GM19452 (cell line): ENCODE measurements at regions not wholly inside any gene's neighbourhood (a gene's known extent, or its start where the extent isn't known, plus 50 kb on each side); places are given as distances from the start of the nearest gene placed in this dataset.

ENCODE experiments used
- ATAC-seq: cut with Tn5 transposase; IDR thresholded peaks from one replicate; pipeline ENCODE4 v1.9.1; 2021; ENCODE audit not compliant: unreplicated experiment

GRCh38 chr21:16342932-16343331 lies 613.1 kb downstream of the USP25 start:
- no peak for ATAC-seq

- ATAC-seq: no peak
Measured at GRCh38 chr21:16343776-16344175, 614.0 kb downstream of the USP25 start.

- no peak for ATAC-seq
Measured at GRCh38 chr21:16345757-16346156, 616.0 kb downstream of the USP25 start.

- ATAC-seq: no peak
Measured at GRCh38 chr21:16347223-16347622, 617.4 kb downstream of the USP25 start.

GRCh38 chr21:16353764-16354163 lies 624.0 kb downstream of the USP25 start:
- ATAC-seq: no peak

- ATAC-seq: no peak
Measured at GRCh38 chr21:16357994-16358393, 628.2 kb downstream of the USP25 start.

- no peak for ATAC-seq
Measured at GRCh38 chr21:16358784-16359183, 629.0 kb downstream of the USP25 start.

- no peak for ATAC-seq
Measured at GRCh38 chr21:16363100-16363499, 633.3 kb downstream of the USP25 start.

- ATAC-seq: no peak
Measured at GRCh38 chr21:16363518-16363917, 633.7 kb downstream of the USP25 start.

GRCh38 chr21:16366207-16366606 lies 636.4 kb downstream of the USP25 start:
- ATAC-seq: no peak

- ATAC-seq: no peak
Measured at GRCh38 chr21:16367079-16367478, 637.3 kb downstream of the USP25 start.

GRCh38 chr21:16370186-16370585 lies 640.4 kb downstream of the USP25 start:
- ATAC-seq: no peak

GRCh38 chr21:16372586-16372985 lies 642.8 kb downstream of the USP25 start:
- ATAC-seq: no peak

GRCh38 chr21:16376673-16377072 lies 646.9 kb downstream of the USP25 start:
- ATAC-seq: no peak

- no peak for ATAC-seq
Measured at GRCh38 chr21:16377120-16377658, 647.4 kb downstream of the USP25 start.

- no peak for ATAC-seq
Measured at GRCh38 chr21:16377857-16378256, 648.1 kb downstream of the USP25 start.

- ATAC-seq: no peak
Measured at GRCh38 chr21:16378525-16378924, 648.7 kb downstream of the USP25 start.

GRCh38 chr21:16388291-16388690 lies 658.5 kb downstream of the USP25 start:
- ATAC-seq: no peak

GRCh38 chr21:16388911-16389560 lies 659.3 kb downstream of the USP25 start:
- no peak for ATAC-seq

- no peak for ATAC-seq
Measured at GRCh38 chr21:16389643-16390042, 659.9 kb downstream of the USP25 start.

- no peak for ATAC-seq
Measured at GRCh38 chr21:16395285-16395684, 665.5 kb downstream of the USP25 start.

- no peak for ATAC-seq
Measured at GRCh38 chr21:16402752-16403151, 673.0 kb downstream of the USP25 start.

- no peak for ATAC-seq
Measured at GRCh38 chr21:16404776-16405175, 675.0 kb downstream of the USP25 start.
